ENCODE measurements at regions not wholly inside any gene's neighbourhood (a gene's known extent, or its start where the extent isn't known, plus 50 kb on each side); places are given as distances from the start of the nearest gene placed in this dataset.

DNA sequence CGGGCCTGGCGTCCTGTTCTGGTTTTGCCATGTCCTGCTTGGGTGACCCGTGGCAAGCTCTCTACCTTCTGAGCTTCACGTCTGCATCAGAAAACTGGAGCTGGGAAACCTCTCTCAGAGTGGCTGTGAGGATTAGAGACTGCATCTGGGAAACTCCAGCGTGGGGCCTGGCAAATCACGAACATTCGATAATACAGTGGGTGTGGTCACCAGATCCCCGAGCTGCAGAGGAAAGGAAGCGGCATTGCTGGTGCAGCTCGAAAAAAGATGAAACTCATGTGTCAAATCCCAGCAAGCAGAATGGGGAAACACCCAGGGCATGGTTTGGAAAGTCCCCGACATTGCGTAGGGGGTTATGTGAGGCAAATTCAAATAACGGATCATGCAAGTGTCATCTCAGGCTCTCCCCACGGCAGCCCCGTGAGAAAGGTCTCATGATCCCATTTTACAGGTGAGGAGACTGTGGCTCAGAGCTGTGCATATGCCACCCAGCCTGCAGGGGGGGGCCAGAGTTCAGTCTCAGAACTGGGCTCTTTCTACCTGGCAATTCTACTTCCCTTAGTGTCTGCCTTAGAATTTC is 98.1 kb upstream of the VRK1 start:
- Histone ChIP-seq H3K56ac (ENCODE audit: insufficient read length, low read depth, low read length) (no peak overlapping the region), H2AK5ac (ENCODE audit: insufficient read length, low read length) (no peak overlapping the region), H3K4ac (ENCODE audit: low read depth, low read length) (no peak overlapping the region), H3K27me3 (ENCODE audit: insufficient read depth, low read length) (no peaks in the 10 kb centered on the region), H3K9ac (ENCODE audit: extremely low read depth, insufficient read length, low read length) (no peak overlapping the region), H2BK12ac (ENCODE audit: insufficient read length, low read depth, low read length) (no peak overlapping the region), H3K23me2 (ENCODE audit: insufficient read length, low read depth, low read length, poor library complexity, severe bottlenecking) (no peaks in the 10 kb centered on the region), H4K5ac (ENCODE audit: insufficient read length, low read depth, low read length) (no peak overlapping the region), H2BK5ac (ENCODE audit: insufficient read length, low read length) (no peak overlapping the region), H4K20me1 (ENCODE audit: control insufficient read depth, insufficient read depth, insufficient read length) (no peaks in the 10 kb centered on the region), H3K27ac (ENCODE audit: insufficient read length, low read depth, low read length) (no peak overlapping the region), H3K4me2 (ENCODE audit: insufficient read depth, insufficient read length, low read length) (no peak overlapping the region), H3K9me3 (ENCODE audit: control insufficient read depth, low read depth, low read length) (no peaks in the 10 kb centered on the region), H3K23ac (ENCODE audit: insufficient read length, low read depth, low read length) (no peak overlapping the region), H3K18ac (ENCODE audit: insufficient read length, low read depth, low read length) (no peak overlapping the region), H3K14ac (ENCODE audit: insufficient read depth, low read length) (no peak overlapping the region; the same call in 1 of the 2 replicates), H2BK120ac (ENCODE audit: low read depth, low read length, poor library complexity, severe bottlenecking) (no peak overlapping the region), H3K79me2 (ENCODE audit: insufficient read depth, low read length) (no peaks in the 10 kb centered on the region), H3K4me1 (ENCODE audit: insufficient read depth, low read length) (no peaks in the 10 kb centered on the region), H3K79me1 (ENCODE audit: insufficient read depth, low read depth, low read length, poor library complexity, severe bottlenecking) (no peaks in the 10 kb centered on the region), H4K8ac (replicated peaks; ENCODE audit: insufficient read length, low read depth, low read length) (no peak overlapping the region), H4K91ac (ENCODE audit: insufficient read length, low read depth, low read length) (no peak overlapping the region), H2BK20ac (ENCODE audit: low read depth, low read length, poor library complexity, severe bottlenecking) (no peak overlapping the region), H2BK15ac (ENCODE audit: low read depth, low read length) (no peak overlapping the region), H3T11ph (ENCODE audit: low read length) (no peak overlapping the region), H2AFZ (ENCODE audit: low read length) (no peak overlapping the region)
- peaks cover 0 to 2% of the 10 kb centered on the region in 2 experiments; a peak in 2 of 5 replicates for H3K9me3 Mint-ChIP-seq
- DNase-seq = no peak
- H3K27ac Mint-ChIP-seq = peak overlapping the region in 1 of 3 experiments; percentile 71; a peak in 1 of 7 replicates
- H3K4me1 Mint-ChIP-seq = peaks cover 6 to 13% of the 10 kb centered on the region in 2 experiments
- H3K27me3 Mint-ChIP-seq (ENCODE audit: low read depth) = peaks cover 58% of the 10 kb centered on the region
- TF ChIP-seq, protein P1, sequence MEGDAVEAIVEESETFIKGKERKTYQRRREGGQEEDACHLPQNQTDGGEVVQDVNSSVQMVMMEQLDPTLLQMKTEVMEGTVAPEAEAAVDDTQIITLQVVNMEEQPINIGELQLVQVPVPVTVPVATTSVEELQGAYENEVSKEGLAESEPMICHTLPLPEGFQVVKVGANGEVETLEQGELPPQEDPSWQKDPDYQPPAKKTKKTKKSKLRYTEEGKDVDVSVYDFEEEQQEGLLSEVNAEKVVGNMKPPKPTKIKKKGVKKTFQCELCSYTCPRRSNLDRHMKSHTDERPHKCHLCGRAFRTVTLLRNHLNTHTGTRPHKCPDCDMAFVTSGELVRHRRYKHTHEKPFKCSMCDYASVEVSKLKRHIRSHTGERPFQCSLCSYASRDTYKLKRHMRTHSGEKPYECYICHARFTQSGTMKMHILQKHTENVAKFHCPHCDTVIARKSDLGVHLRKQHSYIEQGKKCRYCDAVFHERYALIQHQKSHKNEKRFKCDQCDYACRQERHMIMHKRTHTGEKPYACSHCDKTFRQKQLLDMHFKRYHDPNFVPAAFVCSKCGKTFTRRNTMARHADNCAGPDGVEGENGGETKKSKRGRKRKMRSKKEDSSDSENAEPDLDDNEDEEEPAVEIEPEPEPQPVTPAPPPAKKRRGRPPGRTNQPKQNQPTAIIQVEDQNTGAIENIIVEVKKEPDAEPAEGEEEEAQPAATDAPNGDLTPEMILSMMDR (conservative IDR thresholded peaks at IDR 0.05) = peak; percentile 58
- H3K36me3 Mint-ChIP-seq (ENCODE audit: insufficient read depth in 1 of 3, low read depth in 3 of 3) = no peaks in the 10 kb centered on the region
- WGBS (ENCODE audit: extremely low coverage, insufficient read length, low lambda C conversion rate) = no CpG with 5 or more reads among the region's 15 CpGs
- H3K4me3 Mint-ChIP-seq = no peak overlapping the region

Data from H9 (cell line).